HCT116 (cell line): ENCODE measurements at regions not wholly inside any gene's neighbourhood (a gene's known extent, or its start where the extent isn't known, plus 50 kb on each side); places are given as distances from the start of the nearest gene placed in this dataset.

Experiments
- EZH2 ChIP-seq: fragments of 200-600 bp; sonication (generic); IDR thresholded peaks from 2 replicates; pipeline ENCODE4 v1.6.1; 2017; ENCODE audit warnings: antibody characterized with exemption, mixed run types
- EZH2phosphoT487 ChIP-seq: fragments of 200-600 bp; IDR thresholded peaks from 2 replicates; pipeline ENCODE4 v1.6.1; 2018; ENCODE audit warnings: antibody characterized with exemption, borderline replicate concordance
- MAX ChIP-seq: IDR thresholded peaks from 2 replicates; pipeline ENCODE4 v1.6.1; 2012
- POLR2A ChIP-seq: IDR thresholded peaks from 2 replicates; pipeline ENCODE4 v1.7.0; 2011; ENCODE audit warnings: borderline replicate concordance; ENCODE audit not compliant: insufficient read depth, insufficient read length; ENCODE audit errors: extremely low read depth
- POLR2AphosphoS5 ChIP-seq: IDR thresholded peaks from 2 replicates; pipeline ENCODE4 v1.6.1; 2011; ENCODE audit warnings: mild to moderate bottlenecking, low read depth, low read length, moderate library complexity
- SIN3A ChIP-seq: IDR thresholded peaks from 2 replicates; pipeline ENCODE4 v1.6.1; 2012; ENCODE audit warnings: low read depth
- SP1 ChIP-seq: IDR thresholded peaks from 2 replicates; pipeline ENCODE4 v1.6.1; 2012; ENCODE audit warnings: low read depth
- TCF7L2 ChIP-seq: IDR thresholded peaks from 2 replicates; pipeline ENCODE4 v1.7.0; 2011; ENCODE audit warnings: borderline replicate concordance, inconsistent platforms; ENCODE audit not compliant: insufficient read depth, insufficient read length; ENCODE audit errors: extremely low read depth
- YY1 ChIP-seq: IDR thresholded peaks from 2 replicates; pipeline ENCODE4 v1.6.1; 2011; ENCODE audit warnings: low read length, low read depth, moderate library complexity, mild to moderate bottlenecking; ENCODE audit not compliant: insufficient replicate concordance; ENCODE audit errors: extremely low read depth
- ZFX ChIP-seq: fragments of 450-650 bp; IDR thresholded peaks from 2 replicates; pipeline ENCODE4 v1.6.1; 2017
- TF ChIP-seq, protein P1 (sequence below), 3 experiments: fragments of 200-600 bp in 1 of 3; sonication (generic) in 1 of 3; IDR thresholded peaks in 2 of 3; conservative IDR thresholded peaks in 1 of 3; 2 replicates each; pipeline ENCODE4 v1.5.1; 2012 to 2017; ENCODE audit warnings: low read depth in 2 of 3, low read length in 2 of 3, antibody characterized with exemption in 1 of 3, borderline replicate concordance in 1 of 3, control low read depth in 1 of 3, mild to moderate bottlenecking in 1 of 3, mixed read lengths in 1 of 3, mixed run types in 1 of 3, moderate library complexity in 1 of 3; ENCODE audit not compliant: insufficient read depth in 1 of 3
- TF ChIP-seq, protein P2 (sequence below): IDR thresholded peaks from 2 replicates; pipeline ENCODE4 v1.6.1; 2012; ENCODE audit warnings: low read depth
- TF ChIP-seq, protein P3 (sequence below): IDR thresholded peaks from 2 replicates; pipeline ENCODE4 v1.6.1; 2012

GRCh38 chr2:217023611-217024010, 163.7 kb upstream of the TNP1 start:
- TF ChIP-seq, protein P1, sequence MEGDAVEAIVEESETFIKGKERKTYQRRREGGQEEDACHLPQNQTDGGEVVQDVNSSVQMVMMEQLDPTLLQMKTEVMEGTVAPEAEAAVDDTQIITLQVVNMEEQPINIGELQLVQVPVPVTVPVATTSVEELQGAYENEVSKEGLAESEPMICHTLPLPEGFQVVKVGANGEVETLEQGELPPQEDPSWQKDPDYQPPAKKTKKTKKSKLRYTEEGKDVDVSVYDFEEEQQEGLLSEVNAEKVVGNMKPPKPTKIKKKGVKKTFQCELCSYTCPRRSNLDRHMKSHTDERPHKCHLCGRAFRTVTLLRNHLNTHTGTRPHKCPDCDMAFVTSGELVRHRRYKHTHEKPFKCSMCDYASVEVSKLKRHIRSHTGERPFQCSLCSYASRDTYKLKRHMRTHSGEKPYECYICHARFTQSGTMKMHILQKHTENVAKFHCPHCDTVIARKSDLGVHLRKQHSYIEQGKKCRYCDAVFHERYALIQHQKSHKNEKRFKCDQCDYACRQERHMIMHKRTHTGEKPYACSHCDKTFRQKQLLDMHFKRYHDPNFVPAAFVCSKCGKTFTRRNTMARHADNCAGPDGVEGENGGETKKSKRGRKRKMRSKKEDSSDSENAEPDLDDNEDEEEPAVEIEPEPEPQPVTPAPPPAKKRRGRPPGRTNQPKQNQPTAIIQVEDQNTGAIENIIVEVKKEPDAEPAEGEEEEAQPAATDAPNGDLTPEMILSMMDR (IDR thresholded peaks at IDR 0.05 in 2 of 3, conservative IDR thresholded peaks at IDR 0.05 in 1 of 3; ENCODE audit: borderline replicate concordance in 1 of 3, insufficient read depth in 1 of 3, low read depth in 2 of 3, low read length in 2 of 3) = no peak
- TF ChIP-seq SIN3A (no peak), POLR2AphosphoS5 (no peak), POLR2A (no peak), EZH2phosphoT487 (no peak), EZH2 (no peak), TCF7L2 (no peak), MAX (no peak), SP1 (no peak), ZFX (no peak), YY1 (no peak)
- TF ChIP-seq, protein P2, sequence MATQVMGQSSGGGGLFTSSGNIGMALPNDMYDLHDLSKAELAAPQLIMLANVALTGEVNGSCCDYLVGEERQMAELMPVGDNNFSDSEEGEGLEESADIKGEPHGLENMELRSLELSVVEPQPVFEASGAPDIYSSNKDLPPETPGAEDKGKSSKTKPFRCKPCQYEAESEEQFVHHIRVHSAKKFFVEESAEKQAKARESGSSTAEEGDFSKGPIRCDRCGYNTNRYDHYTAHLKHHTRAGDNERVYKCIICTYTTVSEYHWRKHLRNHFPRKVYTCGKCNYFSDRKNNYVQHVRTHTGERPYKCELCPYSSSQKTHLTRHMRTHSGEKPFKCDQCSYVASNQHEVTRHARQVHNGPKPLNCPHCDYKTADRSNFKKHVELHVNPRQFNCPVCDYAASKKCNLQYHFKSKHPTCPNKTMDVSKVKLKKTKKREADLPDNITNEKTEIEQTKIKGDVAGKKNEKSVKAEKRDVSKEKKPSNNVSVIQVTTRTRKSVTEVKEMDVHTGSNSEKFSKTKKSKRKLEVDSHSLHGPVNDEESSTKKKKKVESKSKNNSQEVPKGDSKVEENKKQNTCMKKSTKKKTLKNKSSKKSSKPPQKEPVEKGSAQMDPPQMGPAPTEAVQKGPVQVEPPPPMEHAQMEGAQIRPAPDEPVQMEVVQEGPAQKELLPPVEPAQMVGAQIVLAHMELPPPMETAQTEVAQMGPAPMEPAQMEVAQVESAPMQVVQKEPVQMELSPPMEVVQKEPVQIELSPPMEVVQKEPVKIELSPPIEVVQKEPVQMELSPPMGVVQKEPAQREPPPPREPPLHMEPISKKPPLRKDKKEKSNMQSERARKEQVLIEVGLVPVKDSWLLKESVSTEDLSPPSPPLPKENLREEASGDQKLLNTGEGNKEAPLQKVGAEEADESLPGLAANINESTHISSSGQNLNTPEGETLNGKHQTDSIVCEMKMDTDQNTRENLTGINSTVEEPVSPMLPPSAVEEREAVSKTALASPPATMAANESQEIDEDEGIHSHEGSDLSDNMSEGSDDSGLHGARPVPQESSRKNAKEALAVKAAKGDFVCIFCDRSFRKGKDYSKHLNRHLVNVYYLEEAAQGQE = no peak
- TF ChIP-seq, protein P3, sequence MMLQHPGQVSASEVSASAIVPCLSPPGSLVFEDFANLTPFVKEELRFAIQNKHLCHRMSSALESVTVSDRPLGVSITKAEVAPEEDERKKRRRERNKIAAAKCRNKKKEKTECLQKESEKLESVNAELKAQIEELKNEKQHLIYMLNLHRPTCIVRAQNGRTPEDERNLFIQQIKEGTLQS = no peak
